A549 (cell line): ENCODE measurements at regions not wholly inside any gene's neighbourhood (a gene's known extent, or its start where the extent isn't known, plus 50 kb on each side); places are given as distances from the start of the nearest gene placed in this dataset.
"Not testable (repeated sequence)": the region's sequence is repeated elsewhere in the genome, so short reads cannot be mapped to it uniquely, and the experiment has no call there.

Experiments used
- ATAC-seq, 2 experiments: fragments of 200-7000 bp in 1 of 2; fragments of >200 bp in 1 of 2; cut with Nextera tagmentation in 1 of 2; cut with Tn5 transposase in 1 of 2; 3 replicates each; pipeline versions ENCODE4 v1.8.0 to v1.9.1; 2018 to 2020; ENCODE audit warnings: mild to moderate bottlenecking in 1 of 2, moderate library complexity in 1 of 2
- CTCF ChIA-PET: fragments of 300-600 bp; sonication (Branson Sonifier 250); formaldehyde crosslinking; extraction: SDS; loops from one replicate; lab custom pipeline; 2021; ENCODE audit warnings: antibody characterized with exemption, inconsistent platforms; lab: Yijun Ruan, JAX
- POLR2A ChIA-PET: fragments of 350-600 bp; formaldehyde crosslinking; extraction: SDS; loops from one replicate; lab custom pipeline; 2021; ENCODE audit warnings: antibody characterized with exemption, inconsistent platforms; lab: Yijun Ruan, JAX
- DNase-seq, 2 experiments: peaks; one replicate each; pipeline versions ENCODE4 v3.0.0 to v3.0.0-alpha.2; 2011 to 2016; ENCODE audit warnings: low read depth in 1 of 2, low spot score in 1 of 2
- FAIRE-seq: peaks from 2 replicates; lab custom pipeline; 2011; peaks lifted over from hg19 to GRCh38; lab: Jason Lieb, UNC
- H3K27ac ChIP-seq, 2 experiments: fragments of >200 bp; sonication (Bioruptor Twin); formaldehyde crosslinking; 3 replicates each; pipeline ENCODE4 v1.5.1; 2016 to 2017
- H3K4me1 ChIP-seq: fragments of >200 bp; sonication (Bioruptor Twin); formaldehyde crosslinking; 3 replicates; pipeline ENCODE4 v1.6.1; 2016
- H3K4me2 ChIP-seq: fragments of >200 bp; sonication (Bioruptor Twin); formaldehyde crosslinking; 3 replicates; pipeline ENCODE4 v1.6.1; 2016
- H3K4me3 ChIP-seq: fragments of >200 bp; sonication (Bioruptor Twin); formaldehyde crosslinking; 3 replicates; pipeline ENCODE4 v1.5.1; 2016
- H3K9me3 ChIP-seq: fragments of >200 bp; sonication (Bioruptor Twin); formaldehyde crosslinking; 3 replicates; pipeline ENCODE4 v1.6.1; 2016
- BHLHE40 ChIP-seq: IDR thresholded peaks from 2 replicates; pipeline ENCODE4 v1.6.1; 2012; ENCODE audit warnings: low read depth, low read length, inconsistent platforms
- CBX8 ChIP-seq: fragments of 200-600 bp; sonication (generic); IDR thresholded peaks from 2 replicates; pipeline ENCODE4 v1.6.1; 2016
- CHD2 ChIP-seq: fragments of 150-350 bp; IDR thresholded peaks from 2 replicates; pipeline ENCODE4 v1.6.1; 2014; ENCODE audit warnings: low read length; ENCODE audit not compliant: partially characterized antibody
- CHD4 ChIP-seq: fragments of 200-600 bp; sonication (generic); IDR thresholded peaks from 2 replicates; pipeline ENCODE4 v1.6.1; 2016; ENCODE audit warnings: antibody characterized with exemption, mild to moderate bottlenecking, borderline replicate concordance
- E2F6 ChIP-seq: IDR thresholded peaks from 2 replicates; pipeline ENCODE4 v1.6.1; 2012; ENCODE audit warnings: low read depth, borderline replicate concordance
- EHMT2 ChIP-seq: fragments of 200-600 bp; sonication (generic); IDR thresholded peaks from 2 replicates; pipeline ENCODE4 v1.6.1; 2016; ENCODE audit warnings: antibody characterized with exemption, low read depth, mild to moderate bottlenecking, moderate library complexity
- FOSB ChIP-seq: fragments of 250-450 bp; sonication (Bioruptor Pico); IDR thresholded peaks from 2 replicates; pipeline ENCODE4 v1.5.0; 2020; ENCODE audit warnings: mild to moderate bottlenecking, moderate library complexity
- FOSL2 ChIP-seq, 2 experiments: fragments of 450-650 bp in 1 of 2; fragments of >200 bp in 1 of 2; sonication (Bioruptor Twin) in 1 of 2; formaldehyde crosslinking; IDR thresholded peaks; 2 replicates each; pipeline versions ENCODE4 v1.5.0 to v1.6.1; 2016 to 2020; ENCODE audit warnings: mild to moderate bottlenecking in 1 of 2, moderate library complexity in 1 of 2
- FOXS1 ChIP-seq: fragments of 250-450 bp; sonication (Bioruptor Pico); IDR thresholded peaks from 2 replicates; pipeline ENCODE4 v1.5.0; 2020; ENCODE audit warnings: mild to moderate bottlenecking, moderate library complexity
- HOXB13 ChIP-seq: fragments of 250-450 bp; sonication (Bioruptor Pico); IDR thresholded peaks from 2 replicates; pipeline ENCODE4 v1.5.0; 2020; ENCODE audit warnings: low read depth, mild to moderate bottlenecking, moderate library complexity
- KDM1A ChIP-seq: fragments of 200-600 bp; sonication (generic); IDR thresholded peaks from 2 replicates; pipeline ENCODE4 v1.6.1; 2016; ENCODE audit warnings: low read depth, mild to moderate bottlenecking
- KDM5A ChIP-seq: fragments of 200-600 bp; sonication (generic); IDR thresholded peaks from 2 replicates; pipeline ENCODE4 v1.6.1; 2016; ENCODE audit warnings: antibody characterized with exemption, mild to moderate bottlenecking
- MAFK ChIP-seq: fragments of 450-650 bp; IDR thresholded peaks from 2 replicates; pipeline ENCODE4 v1.6.1; 2014; ENCODE audit not compliant: partially characterized antibody
- PBX3 ChIP-seq: IDR thresholded peaks from 2 replicates; pipeline ENCODE4 v1.6.1; 2012
- PHF8 ChIP-seq: fragments of 200-600 bp; sonication (generic); IDR thresholded peaks from 2 replicates; pipeline ENCODE4 v1.6.1; 2016; ENCODE audit warnings: low read depth, mild to moderate bottlenecking, antibody characterized with exemption, moderate library complexity, borderline replicate concordance
- RARB ChIP-seq: fragments of 250-450 bp; sonication (Bioruptor Pico); IDR thresholded peaks from 2 replicates; pipeline ENCODE4 v1.8.0; 2021; ENCODE audit warnings: mild to moderate bottlenecking, moderate library complexity
- RFX5 ChIP-seq: fragments of 450-650 bp; IDR thresholded peaks from 2 replicates; pipeline ENCODE4 v1.7.1; 2014; ENCODE audit warnings: antibody characterized with exemption, mild to moderate bottlenecking, moderate library complexity
- RNF2 ChIP-seq: fragments of 200-600 bp; sonication (generic); IDR thresholded peaks from 2 replicates; pipeline ENCODE4 v1.6.1; 2016; ENCODE audit warnings: low read depth, mild to moderate bottlenecking, antibody characterized with exemption, moderate library complexity, borderline replicate concordance
- SMC3 ChIP-seq: fragments of >200 bp; sonication (Bioruptor Twin); formaldehyde crosslinking; IDR thresholded peaks from 3 replicates; pipeline ENCODE4 v1.6.1; 2018; ENCODE audit warnings: inconsistent platforms
- SREBF2 ChIP-seq: fragments of 450-650 bp; IDR thresholded peaks from 2 replicates; pipeline ENCODE4 v1.6.1; 2014; ENCODE audit warnings: mild to moderate bottlenecking, moderate library complexity
- TFCP2L1 ChIP-seq: fragments of 250-450 bp; sonication (Bioruptor Pico); IDR thresholded peaks from 2 replicates; pipeline ENCODE4 v1.5.0; 2021; ENCODE audit warnings: mild to moderate bottlenecking
- ZC3H11A ChIP-seq: fragments of 450-650 bp; IDR thresholded peaks from 2 replicates; pipeline ENCODE4 v1.6.1; 2014; ENCODE audit warnings: antibody characterized with exemption, mild to moderate bottlenecking
- ZSCAN20 ChIP-seq: fragments of 250-450 bp; sonication (Bioruptor Pico); IDR thresholded peaks from 2 replicates; pipeline ENCODE4 v1.8.0; 2022; ENCODE audit warnings: mild to moderate bottlenecking, moderate library complexity
- WGBS: methylation state at CpG from one replicate; pipeline ENCODE4 v1.1.6; 2017; ENCODE audit errors: missing lambda C conversion rate; 5-methylcytosine and 5-hydroxymethylcytosine counted together
- TF ChIP-seq, protein P1 (sequence below): fragments of 250-450 bp; sonication (Bioruptor Pico); IDR thresholded peaks from 2 replicates; pipeline ENCODE4 v1.5.0; 2021; ENCODE audit warnings: mild to moderate bottlenecking, moderate library complexity, borderline replicate concordance
- TF ChIP-seq, protein P2 (sequence below): fragments of >200 bp; sonication (Bioruptor Twin); formaldehyde crosslinking; IDR thresholded peaks from 3 replicates; pipeline ENCODE4 v1.6.1; 2016
- TF ChIP-seq, protein P3 (sequence below): fragments of >200 bp; sonication (Bioruptor Twin); formaldehyde crosslinking; IDR thresholded peaks from 2 replicates; pipeline ENCODE4 v1.6.1; 2016
- TF ChIP-seq, protein P4 (sequence below): fragments of >200 bp; sonication (Bioruptor Twin); formaldehyde crosslinking; IDR thresholded peaks from 3 replicates; pipeline ENCODE4 v1.5.1; 2016

DNA sequence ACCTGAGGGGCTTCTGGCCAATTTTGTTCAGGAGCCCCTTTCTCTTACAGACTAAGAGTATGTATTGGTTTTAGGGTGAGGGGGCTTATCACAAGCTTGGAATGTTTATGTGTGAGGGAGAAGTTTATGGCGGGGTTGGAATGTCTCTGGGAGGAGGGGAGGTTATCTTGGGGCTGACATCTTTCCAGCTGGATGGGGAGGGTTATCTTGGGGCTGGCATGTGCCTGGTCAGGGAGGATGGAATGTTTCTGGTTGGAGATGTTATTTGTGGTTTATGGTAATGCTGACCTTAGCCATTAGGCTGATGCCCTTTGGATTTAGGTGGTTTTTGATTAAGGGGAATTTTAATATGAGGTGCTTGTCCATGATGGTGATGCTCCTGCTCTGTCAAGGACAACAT lies 171.0 kb upstream of the PDE4B start:
- POLR2A ChIA-PET, FAIRE-seq, H3K27ac ChIP-seq, DNase-seq, H3K9me3 ChIP-seq, CTCF ChIA-PET, H3K4me3 ChIP-seq, H3K4me1 ChIP-seq, ATAC-seq, H3K4me2 ChIP-seq: not testable (repeated sequence)
- 82% methylated on average over 1 of the region's 1 CpG for WGBS

- WGBS, result 92% methylated on average over 1 of the region's 1 CpG
- no peak for TF ChIP-seq MAFK
- TF ChIP-seq, protein P1, sequence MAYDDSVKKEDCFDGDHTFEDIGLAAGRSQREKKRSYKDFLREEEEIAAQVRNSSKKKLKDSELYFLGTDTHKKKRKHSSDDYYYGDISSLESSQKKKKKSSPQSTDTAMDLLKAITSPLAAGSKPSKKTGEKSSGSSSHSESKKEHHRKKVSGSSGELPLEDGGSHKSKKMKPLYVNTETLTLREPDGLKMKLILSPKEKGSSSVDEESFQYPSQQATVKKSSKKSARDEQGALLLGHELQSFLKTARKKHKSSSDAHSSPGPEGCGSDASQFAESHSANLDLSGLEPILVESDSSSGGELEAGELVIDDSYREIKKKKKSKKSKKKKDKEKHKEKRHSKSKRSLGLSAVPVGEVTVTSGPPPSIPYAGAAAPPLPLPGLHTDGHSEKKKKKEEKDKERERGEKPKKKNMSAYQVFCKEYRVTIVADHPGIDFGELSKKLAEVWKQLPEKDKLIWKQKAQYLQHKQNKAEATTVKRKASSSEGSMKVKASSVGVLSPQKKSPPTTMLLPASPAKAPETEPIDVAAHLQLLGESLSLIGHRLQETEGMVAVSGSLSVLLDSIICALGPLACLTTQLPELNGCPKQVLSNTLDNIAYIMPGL (CRISPR knock-in tag), result no peak
- TF ChIP-seq TFCP2L1 (CRISPR knock-in tag), result no peak
- TF ChIP-seq KDM5A, result no peak
- TF ChIP-seq RNF2, result no peak
- TF ChIP-seq HOXB13, result no peak
- no peak for TF ChIP-seq E2F6
- TF ChIP-seq, protein P2, sequence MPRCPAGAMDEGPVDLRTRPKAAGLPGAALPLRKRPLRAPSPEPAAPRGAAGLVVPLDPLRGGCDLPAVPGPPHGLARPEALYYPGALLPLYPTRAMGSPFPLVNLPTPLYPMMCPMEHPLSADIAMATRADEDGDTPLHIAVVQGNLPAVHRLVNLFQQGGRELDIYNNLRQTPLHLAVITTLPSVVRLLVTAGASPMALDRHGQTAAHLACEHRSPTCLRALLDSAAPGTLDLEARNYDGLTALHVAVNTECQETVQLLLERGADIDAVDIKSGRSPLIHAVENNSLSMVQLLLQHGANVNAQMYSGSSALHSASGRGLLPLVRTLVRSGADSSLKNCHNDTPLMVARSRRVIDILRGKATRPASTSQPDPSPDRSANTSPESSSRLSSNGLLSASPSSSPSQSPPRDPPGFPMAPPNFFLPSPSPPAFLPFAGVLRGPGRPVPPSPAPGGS, result no peak
- TF ChIP-seq CHD4, result no peak
- TF ChIP-seq PHF8, result no peak
- no peak for TF ChIP-seq RFX5
- no peak for TF ChIP-seq EHMT2
- TF ChIP-seq BHLHE40, result no peak
- TF ChIP-seq CBX8, result no peak
- no peak for TF ChIP-seq PBX3
- ATAC-seq (no peak), FAIRE-seq (no peak), DNase-seq (no peak)
- ChIA-PET POLR2A (no interaction called here), CTCF (interaction anchor here (2.1 kb wide), 1 partner anchor 64 kb away, joined by 6 read pairs; no protein-coding TSS in a partner anchor)
- H3K4me1 ChIP-seq, result no peaks in the 10 kb centered on the region
- no peak overlapping the region for H3K4me3 ChIP-seq
- no peaks in the 10 kb centered on the region for H3K9me3 ChIP-seq
- H3K4me2 ChIP-seq, result no peak overlapping the region
- H3K27ac ChIP-seq, result no peak overlapping the region
These were observed 168.8 kb upstream of the PDE4B start for GRCh38 chr1:65623895-65624294.

DNA sequence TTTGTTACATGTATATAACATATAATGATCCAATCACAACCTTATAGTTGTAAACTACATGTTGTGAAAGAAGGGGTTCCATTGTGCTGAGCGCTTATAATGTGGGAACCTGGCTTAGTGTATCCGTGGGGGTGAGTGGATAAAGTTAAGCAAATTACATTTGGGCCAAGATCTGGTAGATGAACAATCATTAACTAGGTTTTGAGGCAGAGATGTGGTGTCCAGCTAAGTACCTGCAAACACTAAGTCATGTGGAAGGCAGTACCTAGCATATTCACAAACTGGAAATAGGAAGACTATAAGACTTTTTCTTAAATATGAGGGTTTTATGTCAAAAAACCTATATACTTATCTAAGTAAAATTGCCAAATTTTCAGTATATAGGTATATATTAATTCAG lies 167.2 kb upstream of the PDE4B start:
- no peak for FAIRE-seq
- POLR2A ChIA-PET, result no interaction called here
- H3K4me3 ChIP-seq, result no peak overlapping the region
- TF ChIP-seq EHMT2 (no peak), CHD4 (no peak), ZSCAN20 (CRISPR knock-in tag) (no peak), KDM1A (no peak), SMC3 (no peak), SREBF2 (no peak), FOXS1 (no peak), KDM5A (no peak), FOSB (no peak), CHD2 (no peak), RARB (CRISPR knock-in tag) (no peak), ZC3H11A (no peak), FOSL2 (IDR thresholded peaks at IDR 0.05) (no peak), FOSL2 (CRISPR knock-in tag; IDR thresholded peaks at IDR 0.05) (no peak)
- TF ChIP-seq, protein P3, sequence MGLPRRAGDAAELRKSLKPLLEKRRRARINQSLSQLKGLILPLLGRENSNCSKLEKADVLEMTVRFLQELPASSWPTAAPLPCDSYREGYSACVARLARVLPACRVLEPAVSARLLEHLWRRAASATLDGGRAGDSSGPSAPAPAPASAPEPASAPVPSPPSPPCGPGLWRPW, result no peak
- TF ChIP-seq, protein P2, result no peak
- TF ChIP-seq, protein P4, sequence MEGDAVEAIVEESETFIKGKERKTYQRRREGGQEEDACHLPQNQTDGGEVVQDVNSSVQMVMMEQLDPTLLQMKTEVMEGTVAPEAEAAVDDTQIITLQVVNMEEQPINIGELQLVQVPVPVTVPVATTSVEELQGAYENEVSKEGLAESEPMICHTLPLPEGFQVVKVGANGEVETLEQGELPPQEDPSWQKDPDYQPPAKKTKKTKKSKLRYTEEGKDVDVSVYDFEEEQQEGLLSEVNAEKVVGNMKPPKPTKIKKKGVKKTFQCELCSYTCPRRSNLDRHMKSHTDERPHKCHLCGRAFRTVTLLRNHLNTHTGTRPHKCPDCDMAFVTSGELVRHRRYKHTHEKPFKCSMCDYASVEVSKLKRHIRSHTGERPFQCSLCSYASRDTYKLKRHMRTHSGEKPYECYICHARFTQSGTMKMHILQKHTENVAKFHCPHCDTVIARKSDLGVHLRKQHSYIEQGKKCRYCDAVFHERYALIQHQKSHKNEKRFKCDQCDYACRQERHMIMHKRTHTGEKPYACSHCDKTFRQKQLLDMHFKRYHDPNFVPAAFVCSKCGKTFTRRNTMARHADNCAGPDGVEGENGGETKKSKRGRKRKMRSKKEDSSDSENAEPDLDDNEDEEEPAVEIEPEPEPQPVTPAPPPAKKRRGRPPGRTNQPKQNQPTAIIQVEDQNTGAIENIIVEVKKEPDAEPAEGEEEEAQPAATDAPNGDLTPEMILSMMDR, result no peak

More for the DNA sequence above, 167.2 kb upstream of the PDE4B start:
- DNase-seq (no peak), ATAC-seq (no peak)
- Histone ChIP-seq H3K4me1 (no peaks in the 10 kb centered on the region), H3K4me2 (no peak overlapping the region), H3K27ac (no peak overlapping the region), H3K9me3 (no peaks in the 10 kb centered on the region)
- 43% methylated on average over 2 of the region's 2 CpGs for WGBS
- CTCF ChIA-PET, result interaction anchor here (2.1 kb wide), 1 partner anchor 62 kb away, joined by 6 read pairs; no protein-coding TSS in a partner anchor
